Neural cell (in vitro differentiated cells): ENCODE measurements at regions not wholly inside any gene's neighbourhood (a gene's known extent, or its start where the extent isn't known, plus 50 kb on each side); places are given as distances from the start of the nearest gene placed in this dataset.

Experiments
- POLR2AphosphoS5 ChIP-seq: IDR thresholded peaks from 2 replicates; pipeline ENCODE4 v1.6.1; 2012
- TAF1 ChIP-seq: IDR thresholded peaks from 2 replicates; pipeline ENCODE4 v1.6.1; 2012; ENCODE audit warnings: low read depth
- TF ChIP-seq, protein P1 (sequence below): fragments of 450-650 bp; IDR thresholded peaks from 2 replicates; pipeline ENCODE4 v1.5.1; 2014; ENCODE audit warnings: antibody characterized with exemption, mild to moderate bottlenecking, moderate library complexity; ENCODE audit not compliant: poor library complexity, severe bottlenecking

DNA sequence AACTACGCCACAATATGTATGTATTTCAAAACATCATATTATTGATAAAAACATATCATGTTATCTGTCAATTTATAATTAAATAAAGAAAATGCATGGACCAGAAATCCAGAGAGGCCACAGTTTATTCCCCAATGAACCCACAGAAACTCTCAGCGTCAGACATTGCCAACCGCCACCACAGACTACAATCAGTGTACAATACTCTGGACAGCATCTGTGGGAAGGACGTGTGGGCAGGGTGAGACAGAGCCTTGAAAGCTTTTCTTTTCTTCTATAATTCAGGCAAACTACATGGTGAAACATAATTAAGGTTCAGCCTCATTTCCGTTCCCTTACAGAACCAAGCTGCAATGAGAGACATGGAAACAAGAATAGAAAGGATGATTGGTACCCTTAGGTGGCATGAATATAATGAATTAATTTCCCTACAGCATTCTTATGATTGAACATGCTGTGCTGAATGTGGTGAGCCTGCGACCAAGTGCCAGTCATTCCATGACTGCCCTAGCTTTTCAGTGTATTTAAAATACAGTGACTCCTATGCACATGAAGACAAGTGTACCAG, 909.3 kb downstream of the SORCS1 start:
- TF ChIP-seq, protein P1, sequence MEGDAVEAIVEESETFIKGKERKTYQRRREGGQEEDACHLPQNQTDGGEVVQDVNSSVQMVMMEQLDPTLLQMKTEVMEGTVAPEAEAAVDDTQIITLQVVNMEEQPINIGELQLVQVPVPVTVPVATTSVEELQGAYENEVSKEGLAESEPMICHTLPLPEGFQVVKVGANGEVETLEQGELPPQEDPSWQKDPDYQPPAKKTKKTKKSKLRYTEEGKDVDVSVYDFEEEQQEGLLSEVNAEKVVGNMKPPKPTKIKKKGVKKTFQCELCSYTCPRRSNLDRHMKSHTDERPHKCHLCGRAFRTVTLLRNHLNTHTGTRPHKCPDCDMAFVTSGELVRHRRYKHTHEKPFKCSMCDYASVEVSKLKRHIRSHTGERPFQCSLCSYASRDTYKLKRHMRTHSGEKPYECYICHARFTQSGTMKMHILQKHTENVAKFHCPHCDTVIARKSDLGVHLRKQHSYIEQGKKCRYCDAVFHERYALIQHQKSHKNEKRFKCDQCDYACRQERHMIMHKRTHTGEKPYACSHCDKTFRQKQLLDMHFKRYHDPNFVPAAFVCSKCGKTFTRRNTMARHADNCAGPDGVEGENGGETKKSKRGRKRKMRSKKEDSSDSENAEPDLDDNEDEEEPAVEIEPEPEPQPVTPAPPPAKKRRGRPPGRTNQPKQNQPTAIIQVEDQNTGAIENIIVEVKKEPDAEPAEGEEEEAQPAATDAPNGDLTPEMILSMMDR: no peak
- TF ChIP-seq POLR2AphosphoS5 (peak; percentile 52), TAF1 (no peak)
